HG03442 (cell line): ENCODE measurements at regions not wholly inside any gene's neighbourhood (a gene's known extent, or its start where the extent isn't known, plus 50 kb on each side); places are given as distances from the start of the nearest gene placed in this dataset.

Experiments
- ATAC-seq: cut with Tn5 transposase; IDR thresholded peaks from one replicate; pipeline ENCODE4 v1.9.1; 2021; ENCODE audit warnings: mild to moderate bottlenecking, moderate library complexity; ENCODE audit not compliant: unreplicated experiment

DNA sequence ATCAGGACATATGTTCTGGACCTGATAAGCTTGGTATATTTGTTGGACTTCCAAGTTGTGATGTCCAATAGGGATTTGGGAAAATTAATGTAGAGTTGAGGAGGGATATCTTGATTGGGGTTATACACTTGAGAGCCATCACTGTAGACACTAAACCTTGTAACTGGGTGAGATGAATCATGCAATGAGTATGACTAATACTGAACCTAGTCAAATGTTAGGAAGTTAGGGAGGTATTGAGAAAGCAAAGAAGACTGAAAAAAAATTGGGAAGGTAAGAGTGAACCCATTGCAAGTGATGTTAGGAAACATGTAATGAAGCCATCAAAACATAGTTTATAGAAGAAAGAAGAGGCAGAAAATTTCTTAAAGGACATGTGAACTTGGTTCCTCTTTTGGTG lies 668.4 kb upstream of the CDH9 start:
- no peak for ATAC-seq

DNA sequence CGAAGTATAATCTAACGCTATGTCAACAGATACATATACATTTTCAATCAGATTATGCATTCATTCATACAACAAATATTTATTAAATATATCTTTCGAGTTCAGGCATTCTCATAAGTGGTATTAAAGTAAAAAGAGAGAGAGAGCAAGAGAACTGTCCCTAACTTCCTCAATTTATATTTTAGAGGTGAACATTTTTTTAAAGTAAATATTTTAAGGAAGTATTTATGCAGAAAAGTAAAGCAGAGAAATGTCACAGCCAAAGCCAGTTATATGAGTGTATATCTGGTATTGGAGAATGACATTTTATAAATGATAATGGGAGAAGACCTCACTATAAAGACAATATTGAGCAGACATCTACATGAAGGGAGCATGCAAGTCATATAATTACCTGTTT lies 667.3 kb upstream of the CDH9 start:
- no peak for ATAC-seq

DNA sequence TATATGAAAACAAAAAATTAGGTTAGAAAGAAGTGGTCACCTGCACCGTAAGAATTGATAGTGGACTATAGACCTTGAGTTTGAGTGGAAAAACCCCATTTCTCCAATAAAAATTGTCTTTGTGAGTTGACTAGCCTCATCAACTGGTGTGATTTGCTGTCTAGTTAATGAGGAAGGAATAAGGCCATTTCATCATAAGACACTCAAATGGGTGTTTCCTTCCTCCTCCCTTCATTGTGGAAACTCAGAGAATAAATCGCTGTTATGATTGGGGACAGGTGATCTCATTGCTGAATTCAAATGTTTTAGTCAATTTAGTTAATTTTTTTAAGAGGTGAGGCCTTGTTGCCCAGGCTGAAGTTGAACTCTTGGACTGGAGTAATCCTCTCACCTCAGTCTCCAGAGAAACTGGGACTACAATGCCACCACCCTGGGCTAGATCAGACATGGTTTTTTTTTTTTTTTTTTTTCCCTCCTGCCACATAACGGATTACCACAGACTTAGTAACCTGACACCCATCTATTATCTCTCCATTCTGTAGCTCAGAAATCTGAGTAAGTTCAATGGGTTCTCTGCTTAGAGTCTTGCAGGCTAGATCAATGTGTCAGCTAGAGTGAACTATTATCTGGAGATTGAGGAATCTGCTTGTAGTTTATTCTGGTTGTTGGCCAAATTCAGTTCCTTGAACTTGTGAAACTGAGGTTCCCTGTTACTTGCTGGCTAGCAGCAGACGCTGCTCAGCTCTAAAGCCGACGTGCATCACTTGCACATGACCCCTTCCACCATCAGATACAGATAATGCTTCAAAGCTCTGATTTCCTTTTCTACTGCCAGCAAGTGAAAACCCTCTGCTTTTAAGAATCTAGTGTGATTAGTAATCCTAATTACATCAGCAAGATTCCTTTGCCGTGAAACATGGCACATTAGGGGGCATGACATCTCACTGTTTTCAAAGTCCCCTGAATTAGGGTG lies 663.8 kb upstream of the CDH9 start:
- ATAC-seq = no peak

DNA sequence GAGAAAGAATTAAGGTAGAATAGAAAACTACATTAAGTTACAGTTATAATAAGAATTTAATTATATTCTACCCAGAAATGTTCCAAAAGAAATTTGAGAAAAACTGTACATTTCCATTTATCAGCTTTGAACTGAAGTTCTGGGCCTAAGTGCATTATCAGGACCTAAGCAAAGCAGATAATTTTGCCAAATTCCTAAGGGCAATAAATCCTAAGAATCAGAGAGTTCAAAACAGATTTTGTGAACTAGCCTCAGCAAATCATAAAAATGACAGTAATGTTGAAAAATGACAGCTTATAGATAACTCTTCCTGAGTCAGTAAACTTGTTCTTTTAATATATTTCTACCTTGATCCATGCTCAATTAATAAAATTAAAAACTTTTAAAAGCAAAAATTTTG lies 662.1 kb upstream of the CDH9 start:
- ATAC-seq = no peak

DNA sequence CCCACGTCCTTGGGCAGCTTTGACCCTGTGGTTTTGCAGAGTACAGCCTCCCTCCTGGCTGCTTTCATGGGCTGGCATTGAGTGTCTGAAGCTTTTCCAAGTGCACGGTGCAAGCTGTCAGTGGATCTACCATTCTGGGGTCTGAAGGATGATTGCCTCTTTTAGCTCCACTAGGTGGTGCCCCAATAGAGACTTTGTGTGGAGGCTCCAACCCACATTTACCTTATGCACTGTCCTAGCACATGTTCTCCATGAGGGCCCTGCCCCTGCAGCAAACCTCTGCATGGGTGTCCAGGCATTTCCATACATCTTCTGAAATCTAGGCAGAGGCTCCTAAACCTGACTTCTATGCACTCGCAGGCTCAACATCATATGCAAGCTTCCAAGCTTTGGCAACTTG lies 644.2 kb upstream of the CDH9 start:
- no peak for ATAC-seq

DNA sequence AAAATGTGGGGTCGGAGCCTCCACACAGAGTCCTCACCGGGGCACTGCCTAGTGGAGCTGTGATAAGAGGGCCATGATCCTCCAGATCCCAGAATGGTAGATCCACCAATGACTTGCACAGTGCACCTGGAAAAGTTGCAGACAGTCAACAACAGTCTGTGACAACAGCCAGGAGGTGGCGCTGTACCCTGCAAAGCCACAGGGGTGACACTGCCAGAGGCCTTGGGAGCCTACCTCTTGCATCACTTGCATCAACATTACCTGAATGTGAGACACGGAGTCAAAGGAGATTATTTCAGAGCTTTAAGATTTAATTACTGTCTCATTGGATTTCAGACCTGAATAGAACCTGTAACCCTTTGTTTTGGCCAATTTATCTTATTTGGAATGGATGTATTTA lies 614.1 kb upstream of the CDH9 start:
- ATAC-seq = no peak

DNA sequence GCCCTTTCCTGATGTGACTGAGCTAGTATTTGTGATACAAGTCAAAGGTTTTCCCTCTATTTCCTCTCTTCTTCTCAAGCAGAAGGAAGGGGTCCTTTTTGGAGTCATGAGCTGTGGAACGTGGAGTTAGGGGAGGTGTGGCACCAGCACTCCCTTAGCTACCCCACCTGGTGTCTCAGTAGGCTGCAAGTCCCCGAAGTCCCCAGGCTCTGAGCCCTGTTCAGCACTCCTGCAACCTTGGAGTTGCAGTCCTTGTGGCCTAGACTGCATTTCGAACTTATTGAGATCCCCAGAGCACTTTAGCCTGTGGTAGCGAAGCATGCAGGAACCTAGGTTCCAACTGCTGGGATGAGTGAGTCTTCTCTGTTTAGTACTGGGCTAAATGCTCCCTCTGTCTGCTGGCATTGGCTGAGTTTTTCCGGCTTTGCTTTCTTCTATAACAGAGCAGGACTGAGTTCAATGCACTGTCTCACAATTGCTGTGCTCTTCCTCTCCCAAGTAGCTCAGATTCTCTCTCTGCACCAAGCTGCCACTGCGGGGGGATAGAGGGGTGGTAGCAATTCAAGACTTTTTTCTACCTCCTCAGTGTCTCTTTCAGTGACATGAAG lies 600.7 kb upstream of the CDH9 start:
- no peak for ATAC-seq

DNA sequence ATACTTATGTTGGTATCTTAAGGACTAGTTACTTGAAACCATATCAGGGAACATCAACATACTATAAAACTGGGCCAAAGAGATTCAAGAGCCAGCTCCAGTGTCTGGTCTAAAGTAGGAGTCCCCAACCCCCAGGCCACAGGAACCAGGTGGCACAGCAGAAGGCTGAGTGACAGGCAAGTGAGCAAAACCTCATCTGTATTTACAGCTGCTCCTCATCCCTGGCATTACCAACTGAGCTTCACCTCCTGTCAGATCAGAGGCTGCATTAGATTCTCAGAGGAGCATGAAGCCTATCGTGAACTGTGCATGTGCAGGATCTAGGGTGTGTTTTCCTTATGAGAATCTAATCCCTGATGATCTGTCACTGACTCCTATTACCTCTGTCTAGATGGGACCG lies 581.6 kb upstream of the CDH9 start:
- ATAC-seq = no peak

DNA sequence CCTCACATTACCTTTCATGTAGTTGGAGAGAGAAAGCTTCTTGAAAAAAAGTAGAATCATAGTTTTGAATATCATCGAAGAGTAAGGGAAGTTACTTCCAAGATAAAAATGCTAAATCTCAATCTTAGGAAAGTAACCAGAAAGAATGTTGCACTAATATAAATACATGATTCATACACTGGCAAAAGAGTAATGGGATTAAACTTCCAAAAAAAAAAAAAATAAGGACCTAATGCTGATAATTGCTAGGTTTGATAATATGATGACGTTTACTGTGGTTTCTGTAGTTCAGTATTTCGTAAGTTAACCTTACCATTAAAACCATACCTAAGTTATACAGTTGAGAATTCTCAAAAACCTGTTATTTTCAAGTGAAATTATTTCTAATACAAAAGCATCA lies 573.8 kb upstream of the CDH9 start:
- ATAC-seq = no peak

DNA sequence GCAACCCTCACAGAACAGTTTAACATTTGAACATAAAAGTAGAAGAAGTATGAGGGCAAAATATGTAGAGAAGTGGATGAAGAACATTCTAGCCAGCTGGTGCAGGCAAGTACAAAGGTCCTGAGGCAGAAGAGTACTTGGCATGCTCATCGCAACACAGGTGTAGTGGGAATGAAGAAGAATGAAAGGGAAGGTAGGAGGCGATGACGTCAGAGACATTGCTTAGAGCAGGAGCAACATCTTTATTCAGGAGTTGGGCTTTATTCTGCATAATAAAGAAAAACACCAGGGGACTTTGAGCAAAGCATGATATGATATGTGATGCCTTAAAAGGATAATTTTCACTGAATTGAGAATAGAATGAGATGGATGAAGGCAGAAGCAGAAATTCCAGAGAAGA lies 570.6 kb upstream of the CDH9 start:
- ATAC-seq = no peak

DNA sequence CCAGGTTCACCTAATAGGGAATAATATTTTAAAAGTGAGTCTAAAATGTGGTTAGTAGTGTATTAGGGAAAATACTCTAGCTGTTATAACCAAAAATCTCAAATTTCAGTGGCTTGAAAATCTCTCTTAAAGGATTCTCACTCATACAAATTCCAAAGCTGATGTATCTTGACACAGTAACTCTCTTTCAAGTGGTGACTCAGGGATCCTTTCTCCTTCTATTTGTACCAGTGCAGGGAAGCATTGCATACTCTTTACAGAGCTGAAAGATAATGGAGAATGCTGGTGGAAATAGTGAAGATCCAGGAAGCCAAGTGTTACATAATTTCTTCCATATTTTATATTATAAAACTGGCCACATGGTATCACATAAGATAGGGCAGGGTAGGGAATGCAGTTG lies 560.2 kb upstream of the CDH9 start:
- no peak for ATAC-seq

DNA sequence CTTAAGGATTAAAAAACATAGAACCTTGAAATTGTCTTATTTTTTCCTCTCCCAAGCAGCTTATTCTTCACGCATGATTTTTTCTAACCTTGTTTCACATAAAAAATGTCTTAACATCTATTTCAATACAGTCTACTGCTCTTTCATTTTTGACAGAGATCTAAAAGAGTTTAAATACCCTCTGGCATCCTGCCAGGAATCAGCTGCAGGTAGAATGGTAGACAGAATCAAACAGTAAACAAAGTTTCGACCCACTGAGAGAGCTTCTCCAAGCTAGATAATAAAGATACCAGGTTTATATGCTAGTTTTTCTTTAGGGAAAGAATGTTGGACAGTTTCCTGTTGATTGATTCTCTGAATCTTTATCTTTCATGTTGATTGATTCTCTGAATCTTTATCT lies 555.8 kb upstream of the CDH9 start:
- no peak for ATAC-seq

DNA sequence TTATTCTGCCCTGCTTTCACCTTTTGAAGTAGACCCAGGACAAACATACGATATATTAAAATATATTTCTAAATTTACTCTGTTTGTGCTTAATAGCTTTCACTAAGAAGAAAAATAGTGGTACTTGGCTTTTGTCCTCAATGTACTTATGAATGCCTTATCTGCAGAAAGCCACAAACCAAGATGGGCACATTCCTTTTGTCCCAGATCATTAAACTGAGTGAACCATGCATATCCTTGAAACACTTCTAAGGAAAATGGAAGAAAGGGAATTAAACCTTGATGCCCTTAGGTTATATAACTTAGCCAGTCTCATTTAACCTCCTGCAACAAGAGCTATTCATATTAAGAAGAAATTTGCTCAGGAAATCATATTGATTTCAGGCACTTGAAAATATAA lies 553.8 kb upstream of the CDH9 start:
- ATAC-seq = no peak

DNA sequence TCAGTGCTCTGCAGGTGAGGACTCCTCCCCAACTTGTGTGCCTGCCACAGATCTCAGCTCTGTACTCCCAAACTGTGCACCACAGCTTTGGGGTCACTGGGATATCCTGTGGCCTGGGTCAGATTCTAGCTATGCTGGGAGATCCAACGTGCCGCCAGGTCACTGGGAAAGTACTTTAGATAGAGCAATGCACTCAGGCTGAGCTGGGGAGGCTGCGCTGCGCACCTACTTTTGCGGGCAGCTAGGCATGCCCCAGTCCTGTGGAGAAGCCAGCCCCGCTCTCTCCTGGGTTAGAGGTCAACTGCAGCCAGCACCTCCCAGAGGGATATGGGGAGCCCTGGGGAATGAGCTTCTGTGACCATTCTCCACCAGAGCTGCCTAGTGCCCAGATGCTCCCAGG lies 552.1 kb upstream of the CDH9 start:
- no peak for ATAC-seq

DNA sequence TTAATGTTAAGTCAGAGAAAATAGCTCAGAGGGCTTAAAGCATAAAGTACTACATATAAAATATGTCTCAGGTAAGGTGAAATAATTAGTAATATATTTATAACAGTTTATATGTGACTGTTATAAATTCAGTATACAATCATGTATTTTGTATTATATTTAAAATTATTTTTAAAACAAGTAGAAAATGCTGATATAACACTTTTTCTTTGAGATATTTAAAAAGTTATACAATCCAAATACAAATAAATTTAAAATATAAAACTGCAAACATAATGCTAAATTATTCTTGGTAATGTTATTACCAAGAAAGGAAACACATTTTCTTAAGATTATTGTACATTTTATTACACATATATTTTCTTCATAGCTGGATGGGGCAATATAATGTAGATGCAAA lies 539.9 kb upstream of the CDH9 start:
- ATAC-seq = no peak

DNA sequence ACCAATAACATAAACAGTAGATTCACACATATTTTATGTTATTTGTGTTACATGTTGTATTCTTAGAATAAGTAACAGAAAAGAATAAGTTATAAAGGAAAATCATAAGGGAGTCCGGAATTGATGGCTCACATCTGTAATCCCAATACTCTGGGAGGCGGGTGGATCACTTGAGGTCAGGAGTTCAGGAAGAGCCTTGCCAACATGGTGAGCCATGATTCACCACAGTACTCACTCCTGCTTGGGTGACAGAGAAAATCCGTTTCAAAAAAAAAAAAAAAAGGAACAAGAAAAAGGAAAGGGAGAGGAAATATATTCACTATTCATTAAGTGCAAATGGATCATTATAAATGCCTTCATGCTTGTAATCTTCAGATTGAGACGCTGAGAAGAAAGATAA lies 533.3 kb upstream of the CDH9 start:
- ATAC-seq = no peak

DNA sequence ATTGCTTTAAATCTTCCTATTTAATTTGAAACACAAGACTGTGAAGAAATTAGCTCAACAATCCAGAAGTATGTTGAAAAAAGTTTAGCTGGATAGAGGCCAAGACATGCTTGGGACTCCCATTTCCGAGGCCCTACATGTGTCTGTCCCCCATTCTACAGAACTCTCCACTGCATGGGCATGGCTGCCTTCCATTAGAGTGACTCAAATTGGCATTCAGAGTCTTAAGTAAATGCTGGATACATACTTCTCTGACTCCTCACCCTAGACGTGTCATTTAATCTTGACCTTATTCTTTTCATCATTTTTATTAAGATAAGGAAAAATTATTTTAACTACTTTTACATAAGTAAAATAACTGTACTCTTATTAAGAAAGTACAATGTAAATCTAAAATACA lies 530.4 kb upstream of the CDH9 start:
- no peak for ATAC-seq

DNA sequence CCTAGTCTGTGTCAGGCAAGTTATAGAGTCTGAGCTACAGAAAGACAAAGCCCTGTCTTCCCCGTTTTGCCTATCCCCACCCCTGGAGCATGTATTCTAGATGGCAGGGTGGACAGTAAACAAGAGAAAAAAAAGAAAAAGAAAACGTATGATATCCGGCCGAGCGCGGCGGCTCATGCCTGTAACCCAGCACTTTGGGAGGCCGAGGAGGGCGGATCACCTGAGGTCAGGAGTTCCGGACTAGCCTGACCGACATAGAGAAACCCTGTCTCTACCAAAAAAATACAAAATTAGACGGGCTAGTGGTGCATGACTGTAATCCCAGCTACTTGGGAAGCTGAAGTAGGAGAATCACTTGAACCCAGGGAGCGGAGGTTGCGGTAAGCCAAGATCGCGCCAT lies 523.0 kb upstream of the CDH9 start:
- ATAC-seq = no peak

DNA sequence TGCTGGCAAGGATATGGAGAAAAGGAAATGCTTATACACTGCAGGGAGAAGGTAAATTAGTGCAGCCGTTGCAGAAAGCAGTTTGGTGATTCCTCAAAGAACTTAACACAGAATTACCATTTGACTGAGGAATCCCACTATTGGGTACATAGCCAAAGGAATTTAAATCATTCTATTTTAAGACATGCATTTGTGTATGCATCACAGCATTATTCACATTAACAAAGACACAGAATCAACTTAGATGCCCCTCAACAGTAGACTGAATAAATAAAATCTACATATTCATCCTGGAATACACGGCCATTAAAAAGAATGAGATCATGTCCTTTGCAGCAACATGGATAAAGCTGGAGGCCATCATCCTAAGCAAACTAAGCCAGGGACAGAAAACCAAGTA lies 510.1 kb upstream of the CDH9 start:
- ATAC-seq = no peak

DNA sequence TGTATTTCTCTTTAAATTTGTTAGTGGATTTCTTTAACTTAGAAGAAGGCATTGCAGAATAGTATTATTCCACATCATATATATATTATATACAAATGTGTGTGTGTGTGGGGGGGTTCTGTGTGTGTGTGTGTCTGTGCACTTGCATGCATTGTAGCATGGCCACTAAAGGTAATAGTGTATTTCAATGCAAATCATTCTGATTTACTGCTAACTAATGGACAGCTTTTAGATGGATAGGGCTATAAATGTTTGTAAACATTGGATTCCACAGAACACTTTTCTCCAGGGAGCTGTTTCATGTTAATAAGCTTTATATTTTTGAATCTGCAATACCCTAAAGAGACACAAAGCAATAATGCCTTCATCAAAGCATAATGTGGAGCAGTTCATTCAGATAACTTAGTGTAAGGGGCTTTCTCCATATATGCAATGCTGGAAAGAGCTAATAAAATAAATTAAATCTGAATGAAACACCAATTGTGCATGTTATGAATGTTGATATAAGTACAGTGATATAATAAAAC lies 496.7 kb upstream of the CDH9 start:
- ATAC-seq = no peak

DNA sequence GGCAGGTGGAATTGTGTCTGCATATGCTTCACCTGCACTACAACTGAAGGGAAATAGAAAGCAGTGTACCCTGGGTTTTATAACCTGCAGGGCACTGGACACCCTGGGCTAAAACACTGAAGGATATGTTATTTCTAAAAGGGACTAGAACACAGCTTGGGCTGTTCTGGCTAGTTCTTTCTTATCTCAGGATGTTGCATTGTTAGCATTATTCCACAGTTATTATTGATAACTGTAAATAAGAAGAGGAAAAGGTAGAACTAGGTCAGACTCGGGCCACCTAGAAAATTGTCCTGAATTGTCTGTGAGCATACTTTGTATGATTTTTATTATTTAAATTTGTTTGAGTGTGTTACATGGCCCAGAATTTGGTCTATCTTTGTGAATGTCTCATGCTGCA lies 493.9 kb upstream of the CDH9 start:
- no peak for ATAC-seq

DNA sequence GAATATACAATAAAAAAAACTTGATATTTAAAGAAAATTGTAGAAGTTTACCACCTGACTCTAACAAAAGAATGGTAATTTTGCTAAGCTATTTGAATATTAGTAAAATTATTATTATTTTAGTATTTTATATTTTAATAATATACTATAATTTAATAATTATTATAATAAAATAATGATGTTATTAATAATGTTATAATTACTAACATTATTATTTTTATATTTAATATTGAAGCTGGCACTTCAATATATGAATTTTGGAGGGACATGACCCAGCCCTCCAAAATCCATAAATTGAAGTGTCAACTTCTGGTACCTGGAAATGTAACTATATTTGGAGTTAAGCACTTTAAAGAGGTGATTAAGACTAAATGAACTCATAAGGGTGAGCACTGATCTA lies 486.1 kb upstream of the CDH9 start:
- no peak for ATAC-seq
